H1 (cell line): ENCODE measurements at regions not wholly inside any gene's neighbourhood (a gene's known extent, or its start where the extent isn't known, plus 50 kb on each side); places are given as distances from the start of the nearest gene placed in this dataset.

ENCODE experiments used
- ASH2L ChIP-seq: fragments of 200-600, 300-600 bp; sonication (generic); IDR thresholded peaks from one replicate; pipeline ENCODE4 v1.7.1; 2017; ENCODE audit warnings: low read length
- CTBP2 ChIP-seq: IDR thresholded peaks from 2 replicates; pipeline ENCODE4 v1.7.0; 2011; ENCODE audit warnings: borderline replicate concordance, mild to moderate bottlenecking, moderate library complexity, mixed read lengths, low read length; ENCODE audit not compliant: insufficient read depth, insufficient read length
- GABPA ChIP-seq: IDR thresholded peaks from 2 replicates; pipeline ENCODE4 v1.6.1; 2011; ENCODE audit warnings: mild to moderate bottlenecking, low read length, moderate library complexity, borderline replicate concordance; ENCODE audit not compliant: insufficient read depth
- HDAC2 ChIP-seq, 2 experiments: fragments of 300-600 bp in 1 of 2; sonication (generic) in 1 of 2; IDR thresholded peaks; 2 replicates each; pipeline ENCODE4 v1.6.1; 2011 to 2012; ENCODE audit warnings: low read depth in 2 of 2, low read length in 2 of 2, mild to moderate bottlenecking in 2 of 2, moderate library complexity in 2 of 2, borderline replicate concordance in 1 of 2, inconsistent platforms in 1 of 2
- NANOG ChIP-seq: IDR thresholded peaks from 2 replicates; pipeline ENCODE4 v1.6.1; 2011; ENCODE audit warnings: low read length, low read depth, mild to moderate bottlenecking, inconsistent platforms; ENCODE audit not compliant: insufficient read depth, poor library complexity, severe bottlenecking
- POU5F1 ChIP-seq: IDR thresholded peaks from 2 replicates; pipeline ENCODE4 v1.6.1; 2011; ENCODE audit warnings: low read depth, mild to moderate bottlenecking, low read length, moderate library complexity
- RAD21 ChIP-seq, 2 experiments: IDR thresholded peaks in 1 of 2; conservative IDR thresholded peaks in 1 of 2; 2 replicates each; pipeline ENCODE4 v1.6.1; 2011; ENCODE audit warnings: low read depth in 2 of 2, low read length in 2 of 2, improper control_type of control experiment in 1 of 2, inconsistent platforms in 1 of 2, mild to moderate bottlenecking in 1 of 2, moderate library complexity in 1 of 2
- SAP30 ChIP-seq: fragments of 300-600 bp; sonication (generic); IDR thresholded peaks from 2 replicates; pipeline ENCODE4 v1.7.1; 2012; ENCODE audit warnings: low read length, moderate library complexity, mild to moderate bottlenecking, inconsistent platforms; ENCODE audit not compliant: insufficient read depth, insufficient replicate concordance
- SP1 ChIP-seq: IDR thresholded peaks from 2 replicates; pipeline ENCODE4 v1.6.1; 2011; ENCODE audit warnings: low read depth, low read length
- TBP ChIP-seq: IDR thresholded peaks from 2 replicates; pipeline ENCODE4 v1.6.1; 2011; ENCODE audit warnings: low read depth, low read length, improper control_type of control experiment
- TF ChIP-seq, protein P1 (sequence below): fragments of 300-600 bp; sonication (generic); IDR thresholded peaks from 2 replicates; pipeline ENCODE4 v1.7.1; 2012; ENCODE audit warnings: low read length, moderate library complexity, mild to moderate bottlenecking, inconsistent platforms; ENCODE audit not compliant: insufficient replicate concordance

DNA sequence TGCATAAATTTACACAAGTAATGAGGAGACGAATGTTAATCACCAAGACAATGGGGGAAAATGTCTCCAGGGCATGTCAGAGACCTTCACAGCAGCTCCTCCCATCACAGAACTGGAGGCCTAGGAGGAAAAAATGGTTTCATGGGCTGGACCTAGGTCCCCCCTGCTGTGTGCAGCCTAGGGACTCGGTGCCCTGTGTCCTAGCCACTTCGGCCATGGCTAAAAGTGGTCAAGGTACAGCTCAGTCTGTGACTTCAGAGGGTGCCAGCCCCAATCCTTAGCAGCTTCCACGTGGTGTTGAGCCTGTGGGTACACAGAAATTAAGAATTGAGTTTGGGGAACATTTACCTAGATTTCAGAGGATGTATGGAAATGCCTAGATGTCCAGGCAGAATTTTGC, 152.2 kb upstream of the KCNJ3 start (continued):
- TF ChIP-seq, protein P1, sequence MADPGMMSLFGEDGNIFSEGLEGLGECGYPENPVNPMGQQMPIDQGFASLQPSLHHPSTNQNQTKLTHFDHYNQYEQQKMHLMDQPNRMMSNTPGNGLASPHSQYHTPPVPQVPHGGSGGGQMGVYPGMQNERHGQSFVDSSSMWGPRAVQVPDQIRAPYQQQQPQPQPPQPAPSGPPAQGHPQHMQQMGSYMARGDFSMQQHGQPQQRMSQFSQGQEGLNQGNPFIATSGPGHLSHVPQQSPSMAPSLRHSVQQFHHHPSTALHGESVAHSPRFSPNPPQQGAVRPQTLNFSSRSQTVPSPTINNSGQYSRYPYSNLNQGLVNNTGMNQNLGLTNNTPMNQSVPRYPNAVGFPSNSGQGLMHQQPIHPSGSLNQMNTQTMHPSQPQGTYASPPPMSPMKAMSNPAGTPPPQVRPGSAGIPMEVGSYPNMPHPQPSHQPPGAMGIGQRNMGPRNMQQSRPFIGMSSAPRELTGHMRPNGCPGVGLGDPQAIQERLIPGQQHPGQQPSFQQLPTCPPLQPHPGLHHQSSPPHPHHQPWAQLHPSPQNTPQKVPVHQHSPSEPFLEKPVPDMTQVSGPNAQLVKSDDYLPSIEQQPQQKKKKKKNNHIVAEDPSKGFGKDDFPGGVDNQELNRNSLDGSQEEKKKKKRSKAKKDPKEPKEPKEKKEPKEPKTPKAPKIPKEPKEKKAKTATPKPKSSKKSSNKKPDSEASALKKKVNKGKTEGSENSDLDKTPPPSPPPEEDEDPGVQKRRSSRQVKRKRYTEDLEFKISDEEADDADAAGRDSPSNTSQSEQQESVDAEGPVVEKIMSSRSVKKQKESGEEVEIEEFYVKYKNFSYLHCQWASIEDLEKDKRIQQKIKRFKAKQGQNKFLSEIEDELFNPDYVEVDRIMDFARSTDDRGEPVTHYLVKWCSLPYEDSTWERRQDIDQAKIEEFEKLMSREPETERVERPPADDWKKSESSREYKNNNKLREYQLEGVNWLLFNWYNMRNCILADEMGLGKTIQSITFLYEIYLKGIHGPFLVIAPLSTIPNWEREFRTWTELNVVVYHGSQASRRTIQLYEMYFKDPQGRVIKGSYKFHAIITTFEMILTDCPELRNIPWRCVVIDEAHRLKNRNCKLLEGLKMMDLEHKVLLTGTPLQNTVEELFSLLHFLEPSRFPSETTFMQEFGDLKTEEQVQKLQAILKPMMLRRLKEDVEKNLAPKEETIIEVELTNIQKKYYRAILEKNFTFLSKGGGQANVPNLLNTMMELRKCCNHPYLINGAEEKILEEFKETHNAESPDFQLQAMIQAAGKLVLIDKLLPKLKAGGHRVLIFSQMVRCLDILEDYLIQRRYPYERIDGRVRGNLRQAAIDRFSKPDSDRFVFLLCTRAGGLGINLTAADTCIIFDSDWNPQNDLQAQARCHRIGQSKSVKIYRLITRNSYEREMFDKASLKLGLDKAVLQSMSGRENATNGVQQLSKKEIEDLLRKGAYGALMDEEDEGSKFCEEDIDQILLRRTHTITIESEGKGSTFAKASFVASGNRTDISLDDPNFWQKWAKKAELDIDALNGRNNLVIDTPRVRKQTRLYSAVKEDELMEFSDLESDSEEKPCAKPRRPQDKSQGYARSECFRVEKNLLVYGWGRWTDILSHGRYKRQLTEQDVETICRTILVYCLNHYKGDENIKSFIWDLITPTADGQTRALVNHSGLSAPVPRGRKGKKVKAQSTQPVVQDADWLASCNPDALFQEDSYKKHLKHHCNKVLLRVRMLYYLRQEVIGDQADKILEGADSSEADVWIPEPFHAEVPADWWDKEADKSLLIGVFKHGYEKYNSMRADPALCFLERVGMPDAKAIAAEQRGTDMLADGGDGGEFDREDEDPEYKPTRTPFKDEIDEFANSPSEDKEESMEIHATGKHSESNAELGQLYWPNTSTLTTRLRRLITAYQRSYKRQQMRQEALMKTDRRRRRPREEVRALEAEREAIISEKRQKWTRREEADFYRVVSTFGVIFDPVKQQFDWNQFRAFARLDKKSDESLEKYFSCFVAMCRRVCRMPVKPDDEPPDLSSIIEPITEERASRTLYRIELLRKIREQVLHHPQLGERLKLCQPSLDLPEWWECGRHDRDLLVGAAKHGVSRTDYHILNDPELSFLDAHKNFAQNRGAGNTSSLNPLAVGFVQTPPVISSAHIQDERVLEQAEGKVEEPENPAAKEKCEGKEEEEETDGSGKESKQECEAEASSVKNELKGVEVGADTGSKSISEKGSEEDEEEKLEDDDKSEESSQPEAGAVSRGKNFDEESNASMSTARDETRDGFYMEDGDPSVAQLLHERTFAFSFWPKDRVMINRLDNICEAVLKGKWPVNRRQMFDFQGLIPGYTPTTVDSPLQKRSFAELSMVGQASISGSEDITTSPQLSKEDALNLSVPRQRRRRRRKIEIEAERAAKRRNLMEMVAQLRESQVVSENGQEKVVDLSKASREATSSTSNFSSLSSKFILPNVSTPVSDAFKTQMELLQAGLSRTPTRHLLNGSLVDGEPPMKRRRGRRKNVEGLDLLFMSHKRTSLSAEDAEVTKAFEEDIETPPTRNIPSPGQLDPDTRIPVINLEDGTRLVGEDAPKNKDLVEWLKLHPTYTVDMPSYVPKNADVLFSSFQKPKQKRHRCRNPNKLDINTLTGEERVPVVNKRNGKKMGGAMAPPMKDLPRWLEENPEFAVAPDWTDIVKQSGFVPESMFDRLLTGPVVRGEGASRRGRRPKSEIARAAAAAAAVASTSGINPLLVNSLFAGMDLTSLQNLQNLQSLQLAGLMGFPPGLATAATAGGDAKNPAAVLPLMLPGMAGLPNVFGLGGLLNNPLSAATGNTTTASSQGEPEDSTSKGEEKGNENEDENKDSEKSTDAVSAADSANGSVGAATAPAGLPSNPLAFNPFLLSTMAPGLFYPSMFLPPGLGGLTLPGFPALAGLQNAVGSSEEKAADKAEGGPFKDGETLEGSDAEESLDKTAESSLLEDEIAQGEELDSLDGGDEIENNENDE = no peak
- TF ChIP-seq RAD21 (IDR thresholded peaks at IDR 0.05 in 1 of 2, conservative IDR thresholded peaks at IDR 0.05 in 1 of 2; ENCODE audit: low read depth in 2 of 2, low read length in 2 of 2) (no peak), NANOG (no peak), GABPA (no peak), SAP30 (no peak), CTBP2 (no peak), SP1 (no peak), TBP (no peak), ASH2L (no peak), HDAC2 (IDR thresholded peaks at IDR 0.05; ENCODE audit: borderline replicate concordance in 1 of 2, low read depth in 2 of 2, low read length in 2 of 2) (no peak), POU5F1 (no peak)
